ENCODE measurements at regions not wholly inside any gene's neighbourhood (a gene's known extent, or its start where the extent isn't known, plus 50 kb on each side); places are given as distances from the start of the nearest gene placed in this dataset.
"Not testable (repeated sequence)": the region's sequence is repeated elsewhere in the genome, so short reads cannot be mapped to it uniquely, and the experiment has no call there.

DNA sequence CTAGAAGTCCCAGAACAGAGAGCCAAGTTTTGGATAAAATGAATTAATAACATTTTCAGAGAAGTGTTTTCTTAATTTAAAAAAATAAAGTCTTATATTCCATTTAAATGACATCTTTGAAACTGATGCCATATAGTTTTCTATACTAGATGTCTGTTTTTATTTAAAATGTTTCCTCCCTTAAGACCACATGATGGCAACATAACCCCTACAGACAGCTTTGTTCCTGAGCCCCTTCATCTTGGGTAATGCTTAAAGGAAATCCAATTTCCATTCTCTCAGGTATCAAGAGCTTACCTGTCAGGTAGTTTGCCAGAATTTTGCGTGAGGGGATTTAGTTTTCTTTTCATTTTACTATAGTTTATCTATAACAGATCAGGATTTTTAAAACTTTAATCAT is 181.4 kb upstream of the UGT8 start:
- no peak overlapping the region for H3K4me3 ChIP-seq (ENCODE audit: control insufficient read depth, low read depth, low read length)
- TF ChIP-seq, protein P1, sequence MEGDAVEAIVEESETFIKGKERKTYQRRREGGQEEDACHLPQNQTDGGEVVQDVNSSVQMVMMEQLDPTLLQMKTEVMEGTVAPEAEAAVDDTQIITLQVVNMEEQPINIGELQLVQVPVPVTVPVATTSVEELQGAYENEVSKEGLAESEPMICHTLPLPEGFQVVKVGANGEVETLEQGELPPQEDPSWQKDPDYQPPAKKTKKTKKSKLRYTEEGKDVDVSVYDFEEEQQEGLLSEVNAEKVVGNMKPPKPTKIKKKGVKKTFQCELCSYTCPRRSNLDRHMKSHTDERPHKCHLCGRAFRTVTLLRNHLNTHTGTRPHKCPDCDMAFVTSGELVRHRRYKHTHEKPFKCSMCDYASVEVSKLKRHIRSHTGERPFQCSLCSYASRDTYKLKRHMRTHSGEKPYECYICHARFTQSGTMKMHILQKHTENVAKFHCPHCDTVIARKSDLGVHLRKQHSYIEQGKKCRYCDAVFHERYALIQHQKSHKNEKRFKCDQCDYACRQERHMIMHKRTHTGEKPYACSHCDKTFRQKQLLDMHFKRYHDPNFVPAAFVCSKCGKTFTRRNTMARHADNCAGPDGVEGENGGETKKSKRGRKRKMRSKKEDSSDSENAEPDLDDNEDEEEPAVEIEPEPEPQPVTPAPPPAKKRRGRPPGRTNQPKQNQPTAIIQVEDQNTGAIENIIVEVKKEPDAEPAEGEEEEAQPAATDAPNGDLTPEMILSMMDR (IDR thresholded peaks at IDR 0.05; ENCODE audit: control insufficient read depth, insufficient read depth, low read depth, low read length, missing control alignments), result no peak
- no peak for DNase-seq (ENCODE audit: low read depth)

DNA sequence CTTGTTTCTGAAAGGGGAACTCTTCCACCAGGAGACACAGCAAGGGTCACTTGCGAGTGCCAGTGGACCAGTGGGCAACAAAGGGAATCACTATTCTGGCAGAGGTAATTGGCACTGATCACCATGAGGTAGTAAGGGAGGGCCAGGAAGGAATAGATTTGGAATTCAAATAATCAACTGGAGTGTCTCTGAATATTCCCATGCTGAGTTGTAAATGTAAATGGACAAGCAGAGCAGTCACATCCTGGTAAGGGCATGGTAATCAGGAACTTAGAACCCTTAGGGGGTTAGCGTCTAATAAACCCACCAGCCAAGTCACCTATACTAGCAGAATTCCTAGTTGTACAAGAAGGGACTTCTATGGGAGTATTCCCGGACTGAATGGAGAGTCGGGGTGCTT is 178.5 kb upstream of the UGT8 start:
- no peak overlapping the region for H3K4me3 ChIP-seq (ENCODE audit: control insufficient read depth, low read depth, low read length)
- TF ChIP-seq, protein P1 (IDR thresholded peaks at IDR 0.05; ENCODE audit: control insufficient read depth, insufficient read depth, low read depth, low read length, missing control alignments), result no peak
- DNase-seq (ENCODE audit: low read depth), result no peak

DNA sequence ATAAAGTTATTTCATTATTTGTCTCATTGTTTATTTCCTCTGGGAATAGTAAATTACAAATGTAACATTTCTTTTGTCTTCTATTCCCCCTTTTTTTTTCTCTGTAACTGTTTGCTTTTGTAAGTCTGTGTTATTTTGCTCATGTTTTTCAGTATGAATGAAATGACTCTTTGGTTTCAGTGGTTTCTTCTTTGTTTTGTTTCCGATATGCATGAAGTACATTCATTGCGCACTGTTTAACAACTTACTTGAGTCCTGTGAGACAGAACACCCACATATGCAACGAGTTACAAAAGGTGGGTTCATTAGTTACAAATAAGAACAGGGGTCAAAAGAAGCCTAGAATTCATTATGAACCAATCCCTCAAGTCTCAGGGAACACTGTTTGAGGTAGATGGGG is 175.0 kb upstream of the UGT8 start:
- no peak overlapping the region for H3K4me3 ChIP-seq (ENCODE audit: control insufficient read depth, low read depth, low read length)
- no peak for DNase-seq (ENCODE audit: low read depth)
- TF ChIP-seq, protein P1 (IDR thresholded peaks at IDR 0.05; ENCODE audit: control insufficient read depth, insufficient read depth, low read depth, low read length, missing control alignments), result no peak

DNA sequence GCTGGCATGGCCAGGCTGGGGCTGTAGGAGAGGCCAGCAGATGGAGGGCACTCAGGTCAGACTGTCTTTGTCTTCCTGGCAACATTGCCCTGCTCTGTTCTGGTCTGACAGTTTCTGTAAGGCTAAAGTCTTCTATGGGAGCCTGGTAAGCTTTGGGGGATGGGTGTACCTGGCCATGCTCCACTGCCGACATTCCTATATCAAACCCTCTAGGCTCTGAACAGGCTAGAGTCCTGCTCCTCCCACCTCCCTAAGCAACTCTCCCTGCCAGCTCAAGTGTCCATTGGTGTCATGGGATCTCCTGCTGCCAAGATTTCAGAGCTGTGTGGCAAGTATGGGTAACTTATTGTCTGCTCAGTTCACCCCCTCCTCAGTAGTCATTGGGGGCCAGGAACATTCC is 163.5 kb upstream of the UGT8 start:
- TF ChIP-seq, protein P1 (IDR thresholded peaks at IDR 0.05; ENCODE audit: control insufficient read depth, insufficient read depth, low read depth, low read length, missing control alignments), result no peak
- H3K4me3 ChIP-seq (ENCODE audit: control insufficient read depth, low read depth, low read length), result no peak overlapping the region
- DNase-seq (ENCODE audit: low read depth), result no peak

DNA sequence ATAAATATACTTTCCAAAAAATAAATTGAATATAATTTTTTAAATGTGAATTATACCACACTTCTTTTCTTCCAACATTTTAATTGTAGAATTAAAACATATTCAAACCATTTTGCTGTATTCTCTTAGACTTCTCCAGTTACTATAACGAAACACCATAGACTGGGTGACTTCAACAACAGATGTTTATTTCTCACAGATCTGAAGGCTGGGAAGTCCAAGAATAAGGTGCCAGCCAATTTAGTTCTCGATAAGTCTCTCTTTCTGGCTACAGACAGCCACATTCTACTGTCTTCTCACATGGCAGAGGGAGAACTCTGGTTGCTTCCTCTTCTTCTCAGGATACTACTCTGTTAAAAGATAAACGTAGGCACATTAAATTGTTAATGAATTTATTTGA is 155.8 kb upstream of the UGT8 start:
- TF ChIP-seq, protein P1 (IDR thresholded peaks at IDR 0.05; ENCODE audit: control insufficient read depth, insufficient read depth, low read depth, low read length, missing control alignments), result no peak
- H3K4me3 ChIP-seq (ENCODE audit: control insufficient read depth, low read depth, low read length), result no peak overlapping the region
- no peak for DNase-seq (ENCODE audit: low read depth)

DNA sequence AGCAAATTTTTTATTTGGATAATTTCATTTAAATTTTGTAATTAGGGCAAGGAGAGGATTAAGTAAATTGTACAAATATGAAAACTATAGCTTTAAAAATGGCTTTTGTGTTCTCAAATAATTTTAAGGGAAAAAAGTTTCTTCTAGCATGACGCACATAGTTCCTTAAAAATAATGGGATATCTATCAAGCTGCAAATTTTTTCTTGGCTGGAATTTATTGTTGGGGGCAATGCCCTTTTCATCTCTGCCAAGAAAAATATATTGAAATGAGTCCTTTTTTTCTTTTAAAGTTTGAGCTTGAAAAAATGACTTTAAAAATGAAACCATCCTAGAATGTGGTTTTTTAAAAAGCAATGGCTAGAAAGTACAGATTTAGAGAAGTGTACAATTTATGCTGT is 154.4 kb upstream of the UGT8 start:
- TF ChIP-seq, protein P1 (IDR thresholded peaks at IDR 0.05; ENCODE audit: control insufficient read depth, insufficient read depth, low read depth, low read length, missing control alignments), result no peak
- no peak overlapping the region for H3K4me3 ChIP-seq (ENCODE audit: control insufficient read depth, low read depth, low read length)
- DNase-seq (ENCODE audit: low read depth), result no peak

DNA sequence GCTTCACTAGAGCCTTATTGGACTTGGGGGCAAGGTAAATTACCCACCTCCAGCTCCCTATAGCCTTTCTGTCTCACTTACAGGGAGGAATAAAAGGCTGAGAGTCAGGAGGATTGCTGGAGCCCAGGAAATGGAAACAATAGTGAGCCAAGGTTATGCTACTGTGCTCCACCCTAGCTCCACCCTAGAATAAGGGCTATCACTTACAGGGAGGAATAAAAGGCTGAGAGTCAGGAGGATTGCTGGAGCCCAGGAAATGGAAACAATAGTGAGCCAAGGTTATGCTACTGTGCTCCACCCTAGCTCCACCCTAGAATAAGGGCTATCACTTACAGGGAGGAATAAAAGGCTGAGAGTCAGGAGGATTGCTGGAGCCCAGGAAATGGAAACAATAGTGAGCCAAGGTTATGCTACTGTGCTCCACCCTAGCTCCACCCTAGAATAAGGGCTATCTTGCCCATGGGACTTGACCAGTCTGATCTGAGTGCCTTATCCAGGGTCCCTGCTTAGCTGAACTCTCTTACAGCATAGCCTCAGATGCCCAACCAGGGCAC is 150.6 kb upstream of the UGT8 start:
- H3K4me3 ChIP-seq (ENCODE audit: control insufficient read depth, low read depth, low read length); DNase-seq (ENCODE audit: low read depth): not testable (repeated sequence)

Data from AG09309 (cell line).